GM08714 (cell line): ENCODE measurements at regions not wholly inside any gene's neighbourhood (a gene's known extent, or its start where the extent isn't known, plus 50 kb on each side); places are given as distances from the start of the nearest gene placed in this dataset.

ENCODE experiments used
- H3K4me3 ChIP-seq: fragments of 200-500 bp; sonication (Bioruptor generic); 2 replicates; pipeline ENCODE4 v1.5.1; 2014; ENCODE audit warnings: mild to moderate bottlenecking, low read length, inconsistent platforms
- ZNF274 ChIP-seq: IDR thresholded peaks from 2 replicates; pipeline ENCODE4 v1.6.1; 2012; ENCODE audit warnings: mild to moderate bottlenecking, low read depth, low read length

DNA sequence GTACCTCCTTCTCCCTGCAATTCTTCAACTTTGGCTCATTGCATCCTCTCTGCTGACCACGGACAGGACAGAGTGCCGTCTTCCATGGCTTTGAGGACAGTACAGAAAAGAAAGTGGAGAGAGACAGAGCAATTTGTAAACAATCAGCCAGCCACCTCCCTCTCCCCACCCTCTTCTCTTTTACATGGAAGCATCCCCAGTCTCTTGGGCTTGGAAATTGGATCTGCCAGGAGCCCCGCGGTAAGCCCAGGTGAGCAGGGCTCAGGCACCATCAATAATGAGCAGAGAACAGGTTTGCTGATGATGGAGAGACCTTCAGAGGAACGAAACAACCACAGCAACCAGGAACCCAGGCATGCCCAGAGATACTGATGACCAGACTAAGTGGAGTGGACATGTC is 194.9 kb upstream of the TNRC6C start:
- TF ChIP-seq ZNF274, result no peak
- H3K4me3 ChIP-seq, result no peak overlapping the region

DNA sequence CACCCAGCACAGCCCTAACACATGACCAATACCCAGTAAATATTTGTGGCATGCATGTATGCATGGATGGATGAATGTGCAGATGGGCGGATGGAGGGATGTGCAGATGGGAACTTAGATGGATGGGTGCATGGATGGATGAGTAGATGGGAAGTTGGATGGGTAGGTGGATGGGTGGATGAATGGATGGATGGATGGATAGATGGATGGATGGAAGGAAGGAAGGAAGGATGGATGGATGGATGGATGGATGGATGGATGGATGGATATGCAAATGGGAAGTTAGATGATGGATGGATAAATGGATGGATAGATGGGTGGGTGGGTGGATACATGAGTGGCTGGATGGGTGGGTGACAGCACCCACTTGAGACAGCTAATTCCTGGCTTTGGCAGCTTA is 193.2 kb upstream of the TNRC6C start:
- no peak for TF ChIP-seq ZNF274
- H3K4me3 ChIP-seq, result no peak overlapping the region

DNA sequence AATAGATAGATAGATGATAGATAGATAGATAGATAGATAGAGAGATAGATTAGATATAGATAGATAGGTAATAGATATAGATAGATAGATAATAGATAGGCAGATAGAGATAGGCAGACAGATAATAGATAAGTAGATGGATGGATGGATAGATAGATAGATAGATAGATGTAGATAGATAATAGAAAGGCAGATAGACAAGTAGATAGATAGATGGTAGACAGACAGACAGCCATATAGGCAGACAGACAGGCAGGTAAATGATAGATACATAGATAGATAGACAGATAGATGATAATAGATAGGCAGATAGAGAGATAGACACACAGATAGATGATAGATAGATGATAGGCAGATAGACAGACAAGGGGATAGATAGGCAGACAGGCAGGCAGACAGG is 191.4 kb upstream of the TNRC6C start:
- no peak overlapping the region for H3K4me3 ChIP-seq
- TF ChIP-seq ZNF274, result no peak

DNA sequence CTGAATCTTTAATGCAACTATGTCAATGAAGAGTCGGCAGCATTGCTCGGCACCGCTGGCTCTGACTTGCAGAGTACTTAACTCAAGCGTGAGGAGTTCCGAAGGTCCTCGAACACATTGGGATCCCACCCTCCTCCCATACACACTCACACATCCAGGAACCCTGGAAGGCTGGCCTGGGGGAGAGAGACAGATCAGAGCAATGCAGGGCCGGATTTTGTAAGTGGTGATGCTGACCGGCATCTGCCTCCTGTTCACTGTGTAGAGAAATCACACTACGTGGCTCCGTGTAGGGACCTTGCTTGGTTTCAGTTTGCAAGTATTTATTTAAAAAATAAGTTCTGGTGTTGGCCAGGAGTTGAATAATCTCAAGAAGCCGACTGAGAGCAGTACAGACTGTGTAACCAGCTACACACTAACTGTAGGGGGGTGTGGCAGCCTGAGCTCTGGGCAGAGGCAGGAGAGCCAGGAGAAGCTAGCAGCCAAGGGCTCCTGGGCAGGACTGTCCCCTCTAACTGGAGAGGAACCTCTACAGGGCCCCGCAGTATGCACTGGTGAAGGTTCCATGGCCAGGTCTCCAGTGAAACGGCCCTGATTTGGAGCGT is 190.2 kb upstream of the TNRC6C start:
- no peak overlapping the region for H3K4me3 ChIP-seq
- TF ChIP-seq ZNF274, result no peak

DNA sequence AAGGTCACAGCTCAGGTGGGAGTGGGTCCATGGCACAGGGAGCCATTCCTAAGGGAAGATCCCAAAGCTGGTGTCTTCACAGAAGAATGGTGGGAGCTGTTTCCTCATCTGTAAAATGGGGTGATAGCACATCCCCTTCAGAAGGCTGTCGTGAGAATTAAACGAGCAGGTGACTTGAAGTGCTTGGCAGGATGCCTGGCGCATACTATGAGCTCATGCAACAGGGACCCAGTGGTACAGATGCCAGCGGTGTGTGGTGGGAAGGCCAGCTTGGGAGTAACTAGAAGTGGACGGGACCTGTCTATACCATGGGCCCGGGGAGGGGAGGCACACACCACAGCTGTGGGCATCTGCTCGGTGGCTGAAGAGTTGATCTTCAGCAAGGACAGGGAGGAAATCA is 189.3 kb upstream of the TNRC6C start:
- H3K4me3 ChIP-seq, result no peak overlapping the region
- TF ChIP-seq ZNF274, result no peak

DNA sequence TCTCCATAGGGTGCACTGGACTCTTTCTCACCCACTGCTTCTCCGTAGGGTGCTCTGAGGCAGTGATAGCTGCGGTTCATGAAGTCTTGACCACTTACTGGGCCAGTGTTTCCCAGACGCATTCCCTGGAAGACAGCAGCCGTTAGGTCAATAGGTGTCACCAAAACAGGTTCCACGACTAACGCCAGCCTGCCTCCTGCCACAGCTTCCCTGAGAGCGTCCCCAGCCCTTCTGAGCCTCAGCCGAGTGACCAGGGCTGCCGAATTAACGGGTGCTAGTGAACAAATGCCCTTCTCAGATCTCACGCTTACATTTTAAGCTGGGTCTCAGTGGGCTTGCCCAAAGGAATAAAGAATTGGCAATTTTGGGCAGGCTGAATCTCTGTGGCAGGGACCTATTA is 188.7 kb upstream of the TNRC6C start:
- no peak for TF ChIP-seq ZNF274
- H3K4me3 ChIP-seq, result no peak overlapping the region

DNA sequence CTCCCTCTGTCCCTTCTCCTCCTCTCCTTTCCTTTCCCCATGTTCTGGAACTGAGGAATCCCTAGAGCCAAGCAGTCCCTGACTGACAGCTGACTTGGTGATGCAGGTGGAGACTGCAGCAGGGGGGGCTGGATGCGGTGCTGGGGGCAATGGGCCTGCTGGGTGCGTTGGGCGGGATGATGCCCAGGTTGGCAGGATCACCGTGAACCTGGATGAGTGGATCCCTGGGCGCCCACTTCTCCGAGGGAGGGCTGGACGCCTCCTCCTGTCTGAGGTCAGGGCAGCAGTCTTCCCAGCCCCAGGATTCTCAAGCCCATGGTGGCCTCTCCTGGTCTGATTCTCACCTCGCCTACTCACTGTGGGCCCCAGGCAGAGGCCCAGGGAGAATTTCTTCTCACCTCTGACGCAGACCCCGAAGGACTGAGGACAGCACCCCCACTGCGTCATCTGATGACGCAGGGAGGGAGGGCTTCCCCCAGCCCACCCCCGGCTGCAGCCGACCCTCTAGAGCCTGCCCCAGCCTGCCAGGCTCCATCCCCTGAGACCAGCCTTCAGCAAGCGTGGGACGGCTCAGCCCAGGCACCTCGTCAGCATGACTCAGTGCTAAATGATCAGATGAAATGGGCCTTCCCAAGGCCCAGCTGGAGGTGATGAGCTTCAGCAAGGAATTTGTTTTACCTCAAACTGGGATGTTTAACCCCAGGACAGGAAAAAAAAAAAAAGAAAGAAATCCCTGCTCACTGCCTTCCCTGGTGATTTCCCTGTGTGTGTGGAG is 188.0 kb upstream of the TNRC6C start:
- no peak for TF ChIP-seq ZNF274
- no peak overlapping the region for H3K4me3 ChIP-seq

DNA sequence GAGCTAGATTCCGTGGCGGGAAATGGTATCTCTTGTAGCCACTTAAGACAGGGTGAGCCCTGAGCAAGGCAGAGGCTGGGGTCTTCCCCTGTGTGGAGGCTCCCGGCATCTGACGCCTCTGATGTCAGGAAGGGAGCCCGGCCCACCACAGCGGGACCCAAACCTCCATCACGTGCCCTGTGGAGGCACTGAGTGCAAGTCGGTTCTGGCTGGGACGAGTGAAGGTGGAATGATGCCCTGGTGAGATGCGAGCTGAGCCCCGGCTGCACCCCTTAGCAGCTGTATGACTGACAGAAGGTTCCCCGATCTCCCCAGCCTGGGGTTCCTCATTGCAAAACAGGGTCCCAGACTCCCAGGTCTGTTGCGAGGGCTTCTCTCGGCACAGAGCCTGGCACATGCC is 187.4 kb upstream of the TNRC6C start:
- no peak for TF ChIP-seq ZNF274
- no peak overlapping the region for H3K4me3 ChIP-seq

DNA sequence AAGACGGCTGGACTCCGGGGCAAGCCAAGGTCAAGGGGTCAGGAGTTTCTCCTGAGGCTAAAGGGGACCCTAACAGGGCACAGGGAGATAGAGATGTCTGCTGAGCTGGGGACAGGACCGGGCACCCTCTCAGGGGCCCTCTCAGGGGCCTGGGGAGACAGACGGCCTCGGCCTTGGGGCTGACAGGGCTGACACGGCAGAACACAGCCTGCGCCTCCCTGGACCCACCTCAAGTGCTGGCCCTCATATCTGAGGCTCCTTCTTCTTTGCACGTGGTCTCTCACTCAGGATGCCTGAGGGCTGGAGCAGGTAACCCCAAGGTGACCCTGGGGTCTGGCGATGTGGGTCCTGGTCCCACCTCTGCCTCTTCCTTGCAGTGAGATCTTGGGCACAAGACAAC is 186.9 kb upstream of the TNRC6C start:
- no peak overlapping the region for H3K4me3 ChIP-seq
- TF ChIP-seq ZNF274, result no peak

DNA sequence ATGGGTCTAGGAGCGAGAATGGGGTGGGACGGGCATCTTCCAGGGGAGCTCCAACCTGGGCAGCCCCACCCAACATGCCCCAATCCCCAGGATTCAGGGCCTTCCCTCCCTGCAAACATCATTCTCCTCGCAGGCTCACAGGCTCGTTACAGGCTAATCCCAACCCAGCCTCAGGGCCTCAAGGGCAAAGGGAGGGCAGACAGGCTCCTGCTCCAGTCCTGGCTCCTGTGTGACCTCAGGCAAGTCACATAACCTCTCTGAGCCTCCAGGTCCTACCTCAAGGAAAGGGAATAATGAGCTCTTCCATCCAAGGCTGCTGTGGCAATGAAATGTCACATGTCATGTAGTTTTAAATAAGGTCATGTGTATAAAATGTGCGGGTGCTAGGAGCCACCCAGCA is 186.5 kb upstream of the TNRC6C start:
- no peak for TF ChIP-seq ZNF274
- H3K4me3 ChIP-seq, result no peak overlapping the region

DNA sequence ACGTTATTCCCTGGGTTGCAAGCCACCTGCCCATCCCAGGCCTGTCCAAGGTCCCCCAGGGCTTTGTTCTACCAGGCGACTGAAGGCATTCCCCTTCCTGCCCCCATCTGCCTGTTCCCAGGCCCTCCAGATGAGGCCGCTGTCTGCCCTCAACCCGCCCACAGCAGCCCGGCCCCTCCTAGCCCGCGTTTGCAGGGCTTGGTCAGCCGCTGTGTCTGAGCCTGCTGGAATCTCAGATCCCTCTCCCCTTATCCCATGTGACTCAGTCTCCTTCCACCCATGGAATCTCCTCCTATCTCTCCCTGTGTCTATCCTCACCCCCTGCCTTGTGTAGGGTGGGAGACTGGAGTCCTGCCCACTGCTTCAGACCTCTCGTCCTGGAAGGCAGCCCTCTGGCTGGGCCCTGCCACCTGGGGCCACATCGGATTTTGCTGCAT is 186.0 kb upstream of the TNRC6C start:
- TF ChIP-seq ZNF274, result no peak
- H3K4me3 ChIP-seq, result no peak overlapping the region

DNA sequence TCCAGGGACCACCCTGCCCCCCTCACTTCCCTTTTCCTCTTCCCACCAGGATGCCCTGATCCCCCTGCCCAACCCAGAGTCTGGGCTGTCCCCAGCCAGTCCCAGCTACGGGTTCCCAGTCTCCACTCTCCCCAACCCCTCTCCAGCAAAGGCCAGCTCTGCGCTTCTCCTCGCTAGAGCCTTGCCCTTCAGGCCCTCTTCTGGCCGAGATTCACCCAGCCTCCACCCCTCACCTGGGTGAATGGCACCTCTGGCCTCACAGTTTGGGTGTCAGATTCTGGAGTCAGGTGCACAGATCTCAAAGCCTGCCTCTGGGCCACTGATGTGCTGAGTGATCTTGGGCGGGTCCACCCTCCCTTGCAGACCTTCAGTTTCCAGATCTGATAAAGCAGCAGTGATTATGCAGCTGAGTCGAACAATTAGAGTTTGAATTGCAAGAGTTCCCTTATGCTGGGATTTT is 185.6 kb upstream of the TNRC6C start:
- H3K4me3 ChIP-seq, result no peak overlapping the region
- TF ChIP-seq ZNF274, result no peak

DNA sequence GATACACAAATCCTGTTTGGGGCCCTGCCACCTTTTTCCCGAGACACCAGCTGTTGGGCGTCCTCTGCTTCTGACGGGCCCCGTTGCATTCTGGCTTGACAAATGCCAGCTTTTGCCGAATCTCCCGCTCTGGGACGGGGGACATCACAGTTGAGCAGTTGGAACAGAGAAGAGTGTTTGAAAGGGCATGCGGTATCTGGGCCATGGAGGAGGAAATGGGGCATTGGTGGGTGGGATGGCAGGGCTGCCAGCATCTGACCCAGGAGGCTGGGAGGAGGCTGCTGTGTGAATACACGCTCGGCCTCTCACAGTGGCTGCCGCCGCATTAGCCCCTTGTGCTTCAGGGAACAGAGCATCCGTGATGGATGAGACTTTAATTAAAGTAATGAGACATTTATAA is 184.3 kb upstream of the TNRC6C start:
- TF ChIP-seq ZNF274, result no peak
- H3K4me3 ChIP-seq, result no peak overlapping the region

DNA sequence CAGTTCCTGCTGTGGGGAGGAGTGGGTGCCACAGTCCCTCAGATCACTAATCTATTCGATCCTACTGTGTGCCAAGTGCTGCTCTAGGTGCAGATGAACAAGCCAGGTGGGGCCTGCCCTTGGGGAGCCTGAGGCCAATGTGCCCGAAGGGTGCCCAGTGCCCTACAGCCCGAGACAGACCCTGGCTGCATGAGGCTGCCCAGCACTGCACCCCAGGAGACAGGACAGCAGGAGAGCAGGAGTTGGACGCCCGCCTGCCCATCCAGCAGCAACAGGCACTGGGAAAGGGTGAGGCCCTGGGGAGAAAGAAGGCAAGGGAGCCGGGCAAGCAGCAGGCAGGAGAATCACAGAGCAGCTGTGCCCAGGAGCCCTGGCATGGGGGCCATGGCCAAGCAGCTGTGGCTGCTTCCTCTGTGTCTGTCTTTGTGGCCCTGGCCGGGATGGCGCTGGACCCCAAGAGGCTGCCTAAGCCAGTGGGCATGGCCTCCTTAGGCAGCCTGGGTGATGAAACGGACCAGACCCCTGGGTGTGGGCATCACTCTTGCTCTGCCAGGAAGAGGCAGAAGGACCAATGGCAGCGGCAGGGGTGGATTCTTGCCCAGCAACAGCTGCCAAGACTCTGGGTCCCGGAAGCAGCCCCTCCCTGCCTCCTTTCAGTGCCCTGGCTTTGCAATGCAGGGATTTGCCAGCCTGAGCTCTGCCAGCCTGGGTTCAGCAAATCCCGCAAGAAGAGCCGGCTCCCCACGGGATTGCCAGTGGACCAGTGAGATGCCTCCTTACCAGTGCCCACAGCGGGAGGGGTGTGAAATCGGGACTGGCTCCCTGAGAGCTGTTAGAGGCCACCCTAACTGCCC is 179.6 kb upstream of the TNRC6C start:
- no peak for TF ChIP-seq ZNF274
- no peak overlapping the region for H3K4me3 ChIP-seq
